Testis (tissue), 2 donors: ENCODE measurements at regions not wholly inside any gene's neighbourhood (a gene's known extent, or its start where the extent isn't known, plus 50 kb on each side); places are given as distances from the start of the nearest gene placed in this dataset.

Source experiments
- DNase-seq: peaks from one replicate; pipeline ENCODE4 v3.0.0-alpha.2; 2019
- H3K27ac ChIP-seq, 2 donors: fragments of 200-600 bp; sonication (generic); one replicate each; pipeline ENCODE4 v1.5.1; 2019
- H3K27me3 ChIP-seq: fragments of 200-600 bp; sonication (generic); one replicate; pipeline ENCODE4 v1.5.1; 2019
- H3K36me3 ChIP-seq: fragments of 200-600 bp; sonication (generic); one replicate; pipeline ENCODE4 v1.5.1; 2017; ENCODE audit warnings: low read depth; ENCODE audit errors: missing control alignments
- H3K4me1 ChIP-seq: fragments of 200-600 bp; sonication (generic); one replicate; pipeline ENCODE4 v1.5.1; 2019
- H3K4me3 ChIP-seq, 2 donors: fragments of 200-600 bp; sonication (generic); one replicate each; pipeline ENCODE4 v1.5.1; 2017 to 2019
- H3K9me3 ChIP-seq: fragments of 200-600 bp; sonication (generic); one replicate; pipeline ENCODE4 v1.5.1; 2017
- CTCF ChIP-seq, 3 experiments: fragments of 450-650 bp in 2 of 3; fragments of 200-600 bp in 1 of 3; sonication (generic) in 1 of 3; IDR thresholded peaks; one replicate each; pipeline ENCODE4 v1.5.1; 2016 to 2019; ENCODE audit warnings: antibody characterized with exemption in 3 of 3, mild to moderate bottlenecking in 2 of 3, moderate library complexity in 1 of 3
- POLR2A ChIP-seq: fragments of 450-650 bp; IDR thresholded peaks from one replicate; pipeline ENCODE4 v1.6.1; 2017; ENCODE audit warnings: antibody characterized with exemption, mild to moderate bottlenecking, moderate library complexity
- WGBS, 2 donors: methylation state at CpG; one replicate each; pipeline ENCODE4 v1.1.5; 2018; 5-methylcytosine and 5-hydroxymethylcytosine counted together
- intact Hi-C: fragments of 100-400 bp; cut with DNase I; formaldehyde crosslinking; loops from one replicate; pipeline ENCODE4 v1.15.1; 2023; ENCODE audit warnings: low total_unique reads

GRCh38 chr7:33804140-33804660 lies 101.1 kb upstream of the BMPER start:
- TF ChIP-seq POLR2A (no peak), CTCF (IDR thresholded peaks at IDR 0.05) (no peak)
- WGBS, 2 donors, result 90 to 95% methylated on average over 7 of the region's 7 CpGs
- Histone ChIP-seq H3K4me3 (no peak overlapping the region), H3K9me3 (no peaks in the 10 kb centered on the region), H3K36me3 (no peaks in the 10 kb centered on the region), H3K4me1 (peaks cover 11% of the 10 kb centered on the region), H3K27me3 (no peaks in the 10 kb centered on the region), H3K27ac (no peak overlapping the region)
- DNase-seq, result no peak
- intact Hi-C loops, result no loop called here

- Histone ChIP-seq H3K27ac (no peak overlapping the region), H3K36me3 (no peaks in the 10 kb centered on the region), H3K4me1 (peaks cover 11% of the 10 kb centered on the region), H3K9me3 (no peaks in the 10 kb centered on the region), H3K4me3 (no peak overlapping the region), H3K27me3 (no peaks in the 10 kb centered on the region)
- DNase-seq, result no peak
- no peak for TF ChIP-seq POLR2A
- TF ChIP-seq CTCF (IDR thresholded peaks at IDR 0.05), result no peak
- 42 to 59% methylated on average over 7 of the region's 7 CpGs for WGBS, 2 donors
- intact Hi-C loops, result no loop called here
These were observed 99.6 kb upstream of the BMPER start for GRCh38 chr7:33805630-33806233.

GRCh38 chr7:33806298-33807154 lies 98.8 kb upstream of the BMPER start:
- 41 to 42% methylated on average over 5 of the region's 5 CpGs for WGBS, 2 donors
- TF ChIP-seq CTCF (IDR thresholded peaks at IDR 0.05) (no peak), POLR2A (no peak)
- H3K9me3 ChIP-seq, result no peaks in the 10 kb centered on the region
- intact Hi-C loops, result no loop called here
- peak; percentile 35 for DNase-seq
- no peaks in the 10 kb centered on the region for H3K27me3 ChIP-seq
- peak overlapping the region in 1 of 2 donors; percentile 7 for H3K27ac ChIP-seq
- no peaks in the 10 kb centered on the region for H3K36me3 ChIP-seq
- H3K4me1 ChIP-seq, result peaks cover 11% of the 10 kb centered on the region
- H3K4me3 ChIP-seq, result no peak overlapping the region

GRCh38 chr7:33807155-33807530 lies 98.2 kb upstream of the BMPER start:
- H3K4me3 ChIP-seq, result no peak overlapping the region
- intact Hi-C loops, result no loop called here
- no peaks in the 10 kb centered on the region for H3K9me3 ChIP-seq
- H3K27ac ChIP-seq, result peak overlapping the region in 1 of 2 donors; percentile 7
- DNase-seq, result no peak
- 60 to 94% methylated on average over 5 of the region's 5 CpGs for WGBS, 2 donors
- no peak for TF ChIP-seq CTCF (IDR thresholded peaks at IDR 0.05)
- no peak for TF ChIP-seq POLR2A
- H3K27me3 ChIP-seq, result no peaks in the 10 kb centered on the region
- H3K4me1 ChIP-seq, result peaks cover 11% of the 10 kb centered on the region
- H3K36me3 ChIP-seq, result no peaks in the 10 kb centered on the region
